Neural cell (in vitro differentiated cells): ENCODE measurements at regions not wholly inside any gene's neighbourhood (a gene's known extent, or its start where the extent isn't known, plus 50 kb on each side); places are given as distances from the start of the nearest gene placed in this dataset.

Source experiments
- H2AFZ ChIP-seq: fragments of 200-600, 300-800 bp; sonication (generic), shearing (Covaris generic); 2 replicates; pipeline ENCODE4 v1.6.0; 2014; ENCODE audit warnings: low read depth, mild to moderate bottlenecking, antibody characterized with exemption, low read length, moderate library complexity
- H3F3A ChIP-seq: fragments of 200-600 bp; shearing (Covaris generic); 2 replicates; pipeline ENCODE4 v1.6.1; 2016; ENCODE audit warnings: mild to moderate bottlenecking, moderate library complexity, mixed read lengths, antibody characterized with exemption, low read length; ENCODE audit not compliant: insufficient read depth, poor library complexity, severe bottlenecking
- H3K27ac ChIP-seq: fragments of 200-600, 300-800 bp; sonication (generic), shearing (Covaris generic); 2 replicates; pipeline ENCODE4 v1.5.1; 2014; ENCODE audit warnings: mild to moderate bottlenecking, low read length, moderate library complexity
- H3K27me3 ChIP-seq: fragments of 300-800, 200-600 bp; sonication (generic), shearing (Covaris generic); 2 replicates; pipeline ENCODE4 v1.6.0; 2014; ENCODE audit warnings: mild to moderate bottlenecking, low read depth, low read length, moderate library complexity; ENCODE audit not compliant: insufficient read depth
- H3K36me3 ChIP-seq: fragments of 300-800, 200-600 bp; sonication (generic), shearing (Covaris generic); 2 replicates; pipeline ENCODE4 v1.5.1; 2014; ENCODE audit warnings: mild to moderate bottlenecking, antibody characterized with exemption, low read length, moderate library complexity; ENCODE audit not compliant: insufficient read depth
- H3K4me2 ChIP-seq: fragments of 300-800, 200-600 bp; sonication (generic), shearing (Covaris generic); 2 replicates; pipeline ENCODE4 v1.6.0; 2014; ENCODE audit warnings: mild to moderate bottlenecking, low read length
- H3K4me3 ChIP-seq: fragments of 300-800, 200-600 bp; sonication (generic), shearing (Covaris generic); 2 replicates; pipeline ENCODE4 v1.5.1; 2014; ENCODE audit warnings: mild to moderate bottlenecking, low read length, moderate library complexity
- H3K79me2 ChIP-seq: fragments of 200-600 bp; shearing (Covaris generic); replicated peaks from 2 replicates; pipeline ENCODE4 v1.6.0; 2014; ENCODE audit warnings: mild to moderate bottlenecking, low read length, moderate library complexity; ENCODE audit not compliant: insufficient read depth
- H3K9ac ChIP-seq: fragments of 300-800, 200-600 bp; sonication (generic), shearing (Covaris generic); 2 replicates; pipeline ENCODE4 v1.6.1; 2016; ENCODE audit warnings: mild to moderate bottlenecking, low read length, mixed read lengths
- H3K9me2 ChIP-seq: fragments of 200-600 bp; shearing (Covaris generic); 2 replicates; pipeline ENCODE4 v1.6.1; 2016; ENCODE audit warnings: mild to moderate bottlenecking, low read length, mixed read lengths; ENCODE audit not compliant: insufficient read depth
- H3K9me3 ChIP-seq: fragments of 200-600, 300-800 bp; sonication (generic), shearing (Covaris generic); 2 replicates; pipeline ENCODE4 v1.6.1; 2016; ENCODE audit warnings: mild to moderate bottlenecking, mixed run types, low read length, moderate library complexity, mixed read lengths
- H4K20me1 ChIP-seq: fragments of 200-600 bp; shearing (Covaris generic); 2 replicates; pipeline ENCODE4 v1.6.1; 2016; ENCODE audit warnings: mild to moderate bottlenecking, mixed run types; ENCODE audit not compliant: insufficient read depth
- EP300 ChIP-seq: fragments of 450-650 bp; conservative IDR thresholded peaks from 2 replicates; pipeline ENCODE4 v1.6.1; 2014; ENCODE audit warnings: antibody characterized with exemption, mild to moderate bottlenecking, moderate library complexity; ENCODE audit not compliant: poor library complexity, severe bottlenecking
- EZH2 ChIP-seq: fragments of 200-600, 300-800 bp; shearing (Covaris generic), sonication (generic); IDR thresholded peaks from 2 replicates; pipeline ENCODE4 v1.6.1; 2014; ENCODE audit warnings: antibody characterized with exemption, low read length, borderline replicate concordance, mild to moderate bottlenecking; ENCODE audit not compliant: insufficient read depth, poor library complexity, severe bottlenecking
- MXI1 ChIP-seq: fragments of 450-650 bp; conservative IDR thresholded peaks from 2 replicates; pipeline ENCODE4 v1.6.1; 2014; ENCODE audit warnings: antibody characterized with exemption, mild to moderate bottlenecking; ENCODE audit not compliant: poor library complexity, severe bottlenecking
- POLR2AphosphoS5 ChIP-seq: IDR thresholded peaks from 2 replicates; pipeline ENCODE4 v1.6.1; 2012
- RAD21 ChIP-seq: fragments of 450-650 bp; conservative IDR thresholded peaks from 2 replicates; pipeline ENCODE4 v1.6.1; 2014; ENCODE audit warnings: antibody characterized with exemption, mild to moderate bottlenecking, moderate library complexity
- SMC3 ChIP-seq: fragments of 450-650 bp; conservative IDR thresholded peaks from 2 replicates; pipeline ENCODE4 v1.6.1; 2014; ENCODE audit warnings: antibody characterized with exemption, mild to moderate bottlenecking, moderate library complexity; ENCODE audit not compliant: poor library complexity
- TAF1 ChIP-seq: IDR thresholded peaks from 2 replicates; pipeline ENCODE4 v1.6.1; 2012; ENCODE audit warnings: low read depth
- TF ChIP-seq, protein P1 (sequence below): fragments of 450-650 bp; IDR thresholded peaks from 2 replicates; pipeline ENCODE4 v1.5.1; 2014; ENCODE audit warnings: antibody characterized with exemption, mild to moderate bottlenecking, moderate library complexity; ENCODE audit not compliant: poor library complexity, severe bottlenecking
- TF ChIP-seq, protein P2 (sequence below): IDR thresholded peaks from 2 replicates; pipeline ENCODE4 v1.6.1; 2012; ENCODE audit warnings: borderline replicate concordance

DNA sequence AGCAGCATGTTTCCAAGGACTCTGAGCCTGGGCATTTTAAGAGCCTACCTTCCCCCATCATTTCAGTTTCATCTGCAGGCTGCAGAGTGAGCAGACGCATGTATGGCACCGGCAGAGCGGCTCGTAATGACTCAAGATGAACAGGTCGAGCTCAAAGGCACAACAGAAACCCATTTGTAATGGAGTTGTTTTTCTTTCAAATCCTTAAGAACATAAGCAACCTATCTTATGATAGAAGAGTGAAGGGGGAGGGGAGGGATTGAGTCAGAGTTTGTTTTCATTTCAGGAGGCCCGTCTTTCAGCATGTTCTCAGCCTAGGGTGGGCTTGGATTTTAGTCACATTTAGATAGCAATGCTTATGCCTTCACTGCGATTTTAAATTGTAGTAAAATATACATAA, 54.9 kb upstream of the CISTR start:
- TF ChIP-seq EP300 (no peak), TAF1 (no peak), SMC3 (no peak)
- peaks cover 2% of the 10 kb centered on the region for H3K27me3 ChIP-seq
- H3K4me2 ChIP-seq, result no peak overlapping the region
- no peak overlapping the region for H2AFZ ChIP-seq
- no peaks in the 10 kb centered on the region for H3K79me2 ChIP-seq
- H3K4me3 ChIP-seq, result no peak overlapping the region
- no peaks in the 10 kb centered on the region for H3F3A ChIP-seq
- no peaks in the 10 kb centered on the region for H4K20me1 ChIP-seq
- no peaks in the 10 kb centered on the region for H3K9me2 ChIP-seq
- H3K27ac ChIP-seq, result no peak overlapping the region
- H3K36me3 ChIP-seq, result no peaks in the 10 kb centered on the region
- H3K9me3 ChIP-seq, result no peaks in the 10 kb centered on the region
- H3K9ac ChIP-seq, result no peak overlapping the region

DNA sequence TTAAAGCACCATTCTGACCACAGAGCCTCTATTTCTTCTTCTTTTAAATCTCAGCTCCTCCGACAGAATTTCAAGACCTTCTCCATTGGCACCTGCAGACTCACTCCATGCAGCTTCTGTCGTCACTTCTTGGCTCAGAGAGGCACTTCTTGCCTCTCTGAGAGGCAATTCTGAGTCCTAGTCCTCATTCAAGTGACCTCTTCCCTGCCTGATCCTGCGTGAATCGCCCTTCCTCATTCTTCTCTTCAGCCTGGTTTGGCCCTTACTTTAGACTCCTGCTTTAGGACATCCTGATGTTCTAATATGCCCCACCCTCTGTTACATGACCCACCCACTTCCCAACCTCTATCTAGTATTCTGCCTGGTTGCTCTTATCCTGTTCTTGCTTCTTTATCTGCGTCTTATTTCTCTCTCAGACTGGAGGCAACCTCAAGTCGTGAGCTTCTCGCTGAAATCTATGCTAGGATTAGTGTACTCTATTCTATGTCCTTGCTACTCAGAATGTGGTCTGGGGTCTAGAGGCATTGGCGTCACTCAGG, 55.6 kb upstream of the CISTR start:
- Histone ChIP-seq H3K27ac (no peak overlapping the region), H3K9me3 (no peaks in the 10 kb centered on the region), H4K20me1 (no peaks in the 10 kb centered on the region), H3K27me3 (peaks cover 3% of the 10 kb centered on the region), H3K4me3 (no peak overlapping the region), H3K9me2 (no peaks in the 10 kb centered on the region), H3F3A (no peaks in the 10 kb centered on the region), H3K79me2 (no peaks in the 10 kb centered on the region), H3K4me2 (no peak overlapping the region), H3K9ac (no peak overlapping the region), H3K36me3 (no peaks in the 10 kb centered on the region), H2AFZ (no peak overlapping the region)
- TF ChIP-seq TAF1, result no peak
- no peak for TF ChIP-seq RAD21
- TF ChIP-seq SMC3, result no peak
- TF ChIP-seq, protein P1, sequence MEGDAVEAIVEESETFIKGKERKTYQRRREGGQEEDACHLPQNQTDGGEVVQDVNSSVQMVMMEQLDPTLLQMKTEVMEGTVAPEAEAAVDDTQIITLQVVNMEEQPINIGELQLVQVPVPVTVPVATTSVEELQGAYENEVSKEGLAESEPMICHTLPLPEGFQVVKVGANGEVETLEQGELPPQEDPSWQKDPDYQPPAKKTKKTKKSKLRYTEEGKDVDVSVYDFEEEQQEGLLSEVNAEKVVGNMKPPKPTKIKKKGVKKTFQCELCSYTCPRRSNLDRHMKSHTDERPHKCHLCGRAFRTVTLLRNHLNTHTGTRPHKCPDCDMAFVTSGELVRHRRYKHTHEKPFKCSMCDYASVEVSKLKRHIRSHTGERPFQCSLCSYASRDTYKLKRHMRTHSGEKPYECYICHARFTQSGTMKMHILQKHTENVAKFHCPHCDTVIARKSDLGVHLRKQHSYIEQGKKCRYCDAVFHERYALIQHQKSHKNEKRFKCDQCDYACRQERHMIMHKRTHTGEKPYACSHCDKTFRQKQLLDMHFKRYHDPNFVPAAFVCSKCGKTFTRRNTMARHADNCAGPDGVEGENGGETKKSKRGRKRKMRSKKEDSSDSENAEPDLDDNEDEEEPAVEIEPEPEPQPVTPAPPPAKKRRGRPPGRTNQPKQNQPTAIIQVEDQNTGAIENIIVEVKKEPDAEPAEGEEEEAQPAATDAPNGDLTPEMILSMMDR, result no peak
- TF ChIP-seq MXI1, result no peak
- no peak for TF ChIP-seq POLR2AphosphoS5
- TF ChIP-seq EZH2, result no peak
- TF ChIP-seq, protein P2, sequence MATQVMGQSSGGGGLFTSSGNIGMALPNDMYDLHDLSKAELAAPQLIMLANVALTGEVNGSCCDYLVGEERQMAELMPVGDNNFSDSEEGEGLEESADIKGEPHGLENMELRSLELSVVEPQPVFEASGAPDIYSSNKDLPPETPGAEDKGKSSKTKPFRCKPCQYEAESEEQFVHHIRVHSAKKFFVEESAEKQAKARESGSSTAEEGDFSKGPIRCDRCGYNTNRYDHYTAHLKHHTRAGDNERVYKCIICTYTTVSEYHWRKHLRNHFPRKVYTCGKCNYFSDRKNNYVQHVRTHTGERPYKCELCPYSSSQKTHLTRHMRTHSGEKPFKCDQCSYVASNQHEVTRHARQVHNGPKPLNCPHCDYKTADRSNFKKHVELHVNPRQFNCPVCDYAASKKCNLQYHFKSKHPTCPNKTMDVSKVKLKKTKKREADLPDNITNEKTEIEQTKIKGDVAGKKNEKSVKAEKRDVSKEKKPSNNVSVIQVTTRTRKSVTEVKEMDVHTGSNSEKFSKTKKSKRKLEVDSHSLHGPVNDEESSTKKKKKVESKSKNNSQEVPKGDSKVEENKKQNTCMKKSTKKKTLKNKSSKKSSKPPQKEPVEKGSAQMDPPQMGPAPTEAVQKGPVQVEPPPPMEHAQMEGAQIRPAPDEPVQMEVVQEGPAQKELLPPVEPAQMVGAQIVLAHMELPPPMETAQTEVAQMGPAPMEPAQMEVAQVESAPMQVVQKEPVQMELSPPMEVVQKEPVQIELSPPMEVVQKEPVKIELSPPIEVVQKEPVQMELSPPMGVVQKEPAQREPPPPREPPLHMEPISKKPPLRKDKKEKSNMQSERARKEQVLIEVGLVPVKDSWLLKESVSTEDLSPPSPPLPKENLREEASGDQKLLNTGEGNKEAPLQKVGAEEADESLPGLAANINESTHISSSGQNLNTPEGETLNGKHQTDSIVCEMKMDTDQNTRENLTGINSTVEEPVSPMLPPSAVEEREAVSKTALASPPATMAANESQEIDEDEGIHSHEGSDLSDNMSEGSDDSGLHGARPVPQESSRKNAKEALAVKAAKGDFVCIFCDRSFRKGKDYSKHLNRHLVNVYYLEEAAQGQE, result no peak
